ENCODE measurements at regions not wholly inside any gene's neighbourhood (a gene's known extent, or its start where the extent isn't known, plus 50 kb on each side); places are given as distances from the start of the nearest gene placed in this dataset.

DNA sequence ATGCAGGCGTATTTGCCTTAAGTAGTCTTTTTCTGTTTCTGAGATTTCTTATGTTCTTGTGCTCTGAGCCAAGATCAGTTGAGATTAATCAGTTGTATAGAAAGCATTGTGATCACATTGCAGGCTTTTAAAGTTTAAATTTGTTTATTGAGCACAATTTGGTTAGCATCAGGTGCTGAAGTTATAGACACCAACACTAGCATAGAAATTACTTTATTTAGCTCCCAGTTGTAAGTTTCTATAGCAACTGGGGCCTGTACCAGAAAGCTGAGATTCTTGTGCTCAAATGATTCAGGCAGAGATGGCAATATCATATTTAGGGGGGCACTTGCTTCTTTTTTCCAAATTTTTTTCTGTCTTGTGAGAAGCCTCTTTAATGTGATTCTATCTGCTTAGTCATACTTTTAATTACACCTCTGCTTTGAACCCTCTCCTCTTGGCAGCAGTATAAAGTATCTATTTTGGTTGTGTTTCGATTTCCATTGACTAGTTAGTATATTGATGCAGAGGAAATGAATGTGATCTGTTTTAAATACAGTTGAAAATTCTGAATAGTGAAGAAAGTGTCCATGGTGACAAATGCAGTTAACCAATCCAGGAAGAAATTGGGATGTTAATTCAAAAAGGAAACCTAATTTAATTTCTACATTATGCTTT lies 241.7 kb upstream of the GBE1 start:
- Histone ChIP-seq H3K36me3 (ENCODE audit: control insufficient read depth in 2 of 2, extremely low read depth in 1 of 2, insufficient read depth in 2 of 2, low read length in 2 of 2) (no peaks in the 10 kb centered on the region), H3K27me3 (ENCODE audit: control insufficient read depth, extremely low read depth, insufficient read depth, low read length) (no peaks in the 10 kb centered on the region), H3K9me3 (ENCODE audit: control insufficient read depth, low read depth, low read length) (no peaks in the 10 kb centered on the region), H3K79me2 (ENCODE audit: control insufficient read depth, insufficient read depth, low read length) (no peaks in the 10 kb centered on the region), H3K9me1 (ENCODE audit: control insufficient read depth, extremely low read depth, insufficient read depth, low read length) (no peaks in the 10 kb centered on the region), H3K4me1 (ENCODE audit: control insufficient read depth, extremely low read depth, insufficient read depth, low read length) (no peaks in the 10 kb centered on the region), H3K27ac (ENCODE audit: control insufficient read depth, insufficient read depth, low read length) (no peak overlapping the region), H4K20me1 (ENCODE audit: control insufficient read depth, extremely low read depth, insufficient read depth, low read length) (no peaks in the 10 kb centered on the region), H3K4me2 (ENCODE audit: control insufficient read depth, extremely low read depth, insufficient read depth, low read depth, low read length) (no peak overlapping the region), H3K9ac (ENCODE audit: control insufficient read depth, extremely low read depth, insufficient read depth, low read length) (no peak overlapping the region), H2AFZ (ENCODE audit: control insufficient read depth, low read length) (no peak overlapping the region), H3K4me3 (ENCODE audit: control insufficient read depth in 2 of 3, extremely low read depth in 1 of 3, insufficient read depth in 2 of 3, low read depth in 1 of 3, low read length in 3 of 3) (no peak overlapping the region)
- dilution Hi-C loops (cut with MboI; ENCODE audit: extremely low pct_ligation_motif_present, low sequenced_read_pairs), result no loop called here
- FAIRE-seq (no peak), DNase-seq (ENCODE audit: low read depth, low spot score) (no peak)
- TF ChIP-seq EZH2 (IDR thresholded peaks at IDR 0.05; ENCODE audit: low read length), result no peak
- TF ChIP-seq, protein P1, sequence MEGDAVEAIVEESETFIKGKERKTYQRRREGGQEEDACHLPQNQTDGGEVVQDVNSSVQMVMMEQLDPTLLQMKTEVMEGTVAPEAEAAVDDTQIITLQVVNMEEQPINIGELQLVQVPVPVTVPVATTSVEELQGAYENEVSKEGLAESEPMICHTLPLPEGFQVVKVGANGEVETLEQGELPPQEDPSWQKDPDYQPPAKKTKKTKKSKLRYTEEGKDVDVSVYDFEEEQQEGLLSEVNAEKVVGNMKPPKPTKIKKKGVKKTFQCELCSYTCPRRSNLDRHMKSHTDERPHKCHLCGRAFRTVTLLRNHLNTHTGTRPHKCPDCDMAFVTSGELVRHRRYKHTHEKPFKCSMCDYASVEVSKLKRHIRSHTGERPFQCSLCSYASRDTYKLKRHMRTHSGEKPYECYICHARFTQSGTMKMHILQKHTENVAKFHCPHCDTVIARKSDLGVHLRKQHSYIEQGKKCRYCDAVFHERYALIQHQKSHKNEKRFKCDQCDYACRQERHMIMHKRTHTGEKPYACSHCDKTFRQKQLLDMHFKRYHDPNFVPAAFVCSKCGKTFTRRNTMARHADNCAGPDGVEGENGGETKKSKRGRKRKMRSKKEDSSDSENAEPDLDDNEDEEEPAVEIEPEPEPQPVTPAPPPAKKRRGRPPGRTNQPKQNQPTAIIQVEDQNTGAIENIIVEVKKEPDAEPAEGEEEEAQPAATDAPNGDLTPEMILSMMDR (optimal IDR thresholded peaks at IDR 0.05 in 1 of 3, IDR thresholded peaks at IDR 0.05 in 1 of 3, conservative IDR thresholded peaks at IDR 0.05 in 1 of 3; ENCODE audit: extremely low read depth in 1 of 3, insufficient read depth in 2 of 3, low read length in 3 of 3), result no peak

DNA sequence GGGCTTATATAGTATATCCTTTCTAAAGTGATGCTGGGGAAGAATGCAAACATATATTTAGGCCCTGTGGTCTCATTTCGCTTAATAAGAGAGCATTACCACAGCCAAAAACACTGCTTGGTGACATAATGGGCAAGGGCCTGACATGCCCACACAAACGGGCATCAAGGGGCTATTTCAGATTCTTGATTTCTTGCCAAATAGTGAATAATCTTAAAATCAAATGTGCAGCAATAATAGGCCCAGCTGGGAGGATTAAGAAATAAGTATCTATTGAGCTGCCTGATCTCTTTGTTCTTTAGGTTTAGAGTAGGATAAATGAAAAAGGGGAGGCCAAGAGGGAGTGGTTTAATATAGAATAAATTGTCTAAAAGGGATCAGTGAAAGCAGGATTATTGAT lies 241.0 kb upstream of the GBE1 start:
- DNase-seq (ENCODE audit: low read depth, low spot score) (no peak), FAIRE-seq (no peak)
- H3K36me3 ChIP-seq (ENCODE audit: control insufficient read depth in 2 of 2, extremely low read depth in 1 of 2, insufficient read depth in 2 of 2, low read length in 2 of 2), result no peaks in the 10 kb centered on the region
- no peaks in the 10 kb centered on the region for H3K9me1 ChIP-seq (ENCODE audit: control insufficient read depth, extremely low read depth, insufficient read depth, low read length)
- H3K27me3 ChIP-seq (ENCODE audit: control insufficient read depth, extremely low read depth, insufficient read depth, low read length), result no peaks in the 10 kb centered on the region
- no peak overlapping the region for H3K4me2 ChIP-seq (ENCODE audit: control insufficient read depth, extremely low read depth, insufficient read depth, low read depth, low read length)
- dilution Hi-C loops (cut with MboI; ENCODE audit: extremely low pct_ligation_motif_present, low sequenced_read_pairs), result no loop called here
- H3K9ac ChIP-seq (ENCODE audit: control insufficient read depth, extremely low read depth, insufficient read depth, low read length), result no peak overlapping the region
- no peaks in the 10 kb centered on the region for H3K9me3 ChIP-seq (ENCODE audit: control insufficient read depth, low read depth, low read length)
- no peak for TF ChIP-seq EZH2 (IDR thresholded peaks at IDR 0.05; ENCODE audit: low read length)
- TF ChIP-seq, protein P1 (optimal IDR thresholded peaks at IDR 0.05 in 1 of 3, IDR thresholded peaks at IDR 0.05 in 1 of 3, conservative IDR thresholded peaks at IDR 0.05 in 1 of 3; ENCODE audit: extremely low read depth in 1 of 3, insufficient read depth in 2 of 3, low read length in 3 of 3), result no peak
- H3K27ac ChIP-seq (ENCODE audit: control insufficient read depth, insufficient read depth, low read length), result no peak overlapping the region
- no peaks in the 10 kb centered on the region for H4K20me1 ChIP-seq (ENCODE audit: control insufficient read depth, extremely low read depth, insufficient read depth, low read length)
- H3K4me3 ChIP-seq (ENCODE audit: control insufficient read depth in 2 of 3, extremely low read depth in 1 of 3, insufficient read depth in 2 of 3, low read depth in 1 of 3, low read length in 3 of 3), result no peak overlapping the region
- no peaks in the 10 kb centered on the region for H3K79me2 ChIP-seq (ENCODE audit: control insufficient read depth, insufficient read depth, low read length)
- H2AFZ ChIP-seq (ENCODE audit: control insufficient read depth, low read length), result no peak overlapping the region
- H3K4me1 ChIP-seq (ENCODE audit: control insufficient read depth, extremely low read depth, insufficient read depth, low read length), result no peaks in the 10 kb centered on the region

Measured in keratinocyte (primary cell).